Erythroblast (primary cell): ENCODE measurements at regions not wholly inside any gene's neighbourhood (a gene's known extent, or its start where the extent isn't known, plus 50 kb on each side); places are given as distances from the start of the nearest gene placed in this dataset.

Experiments
- GATA1 ChIP-seq: IDR thresholded peaks from 2 replicates; pipeline ENCODE4 v1.6.1; 2011; ENCODE audit warnings: low read depth, mild to moderate bottlenecking, control low read depth, low read length, moderate library complexity
- POLR2A ChIP-seq: IDR thresholded peaks from 2 replicates; pipeline ENCODE4 v1.6.1; 2011; ENCODE audit warnings: mild to moderate bottlenecking, low read length

DNA sequence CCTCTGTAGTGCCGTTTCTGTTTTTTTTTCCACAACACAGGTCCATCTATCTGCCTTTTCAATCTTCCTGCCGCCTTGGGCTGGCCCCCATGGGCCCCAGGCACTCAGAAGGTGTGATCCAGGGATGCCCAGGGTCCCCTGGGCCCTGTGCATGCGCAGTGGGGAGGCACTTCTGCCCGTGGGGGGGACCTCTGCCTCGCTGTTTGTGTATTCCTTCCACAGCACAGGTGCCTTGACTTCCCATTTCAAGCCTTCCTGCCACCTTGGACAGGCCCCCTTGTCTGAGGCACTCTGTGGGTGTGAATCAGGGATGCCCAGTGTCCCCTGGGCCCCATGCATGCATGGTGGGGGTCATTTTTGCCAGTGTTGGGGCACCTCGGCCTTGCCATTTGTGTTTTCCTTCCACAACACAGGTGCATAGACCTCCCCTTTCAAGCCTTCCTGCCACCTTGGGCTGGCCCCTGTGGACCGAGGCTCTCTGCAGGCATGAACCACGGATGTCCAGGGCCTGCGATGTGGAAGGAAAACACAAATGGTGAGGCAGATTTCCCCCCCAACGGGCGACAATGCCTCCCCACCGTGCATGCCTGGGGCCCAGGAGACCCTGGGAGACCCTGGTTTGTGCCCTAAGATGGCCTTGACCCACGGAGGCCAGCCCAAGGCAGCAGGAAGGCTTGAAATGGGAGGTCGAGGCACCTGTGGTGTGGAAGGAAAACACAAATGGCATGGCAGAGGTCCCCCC, 366.5 kb downstream of the ALG10 start:
- TF ChIP-seq POLR2A (no peak), GATA1 (no peak)
